ENCODE measurements at regions not wholly inside any gene's neighbourhood (a gene's known extent, or its start where the extent isn't known, plus 50 kb on each side); places are given as distances from the start of the nearest gene placed in this dataset.

DNA sequence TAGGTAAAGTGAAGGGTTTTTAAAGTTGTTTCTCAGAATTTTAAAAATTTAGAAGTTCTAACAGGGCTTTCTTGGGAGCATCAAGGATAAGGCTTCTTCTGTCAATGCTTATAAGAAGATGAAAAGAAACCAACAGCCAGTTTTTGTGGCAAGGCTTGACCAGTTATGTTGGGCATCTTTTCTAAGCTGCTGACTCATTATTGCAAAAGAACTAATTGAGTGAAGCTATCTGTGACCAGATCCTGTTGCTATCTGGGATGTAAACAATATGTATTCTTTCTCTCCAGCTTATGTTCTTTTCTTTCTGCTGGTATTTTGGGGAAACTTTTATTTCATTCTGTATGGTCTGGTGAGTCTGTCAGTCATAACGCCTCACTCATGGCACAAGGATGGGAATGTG lies 643.8 kb downstream of the HDGFL1 start:
- TF ChIP-seq, protein P1, sequence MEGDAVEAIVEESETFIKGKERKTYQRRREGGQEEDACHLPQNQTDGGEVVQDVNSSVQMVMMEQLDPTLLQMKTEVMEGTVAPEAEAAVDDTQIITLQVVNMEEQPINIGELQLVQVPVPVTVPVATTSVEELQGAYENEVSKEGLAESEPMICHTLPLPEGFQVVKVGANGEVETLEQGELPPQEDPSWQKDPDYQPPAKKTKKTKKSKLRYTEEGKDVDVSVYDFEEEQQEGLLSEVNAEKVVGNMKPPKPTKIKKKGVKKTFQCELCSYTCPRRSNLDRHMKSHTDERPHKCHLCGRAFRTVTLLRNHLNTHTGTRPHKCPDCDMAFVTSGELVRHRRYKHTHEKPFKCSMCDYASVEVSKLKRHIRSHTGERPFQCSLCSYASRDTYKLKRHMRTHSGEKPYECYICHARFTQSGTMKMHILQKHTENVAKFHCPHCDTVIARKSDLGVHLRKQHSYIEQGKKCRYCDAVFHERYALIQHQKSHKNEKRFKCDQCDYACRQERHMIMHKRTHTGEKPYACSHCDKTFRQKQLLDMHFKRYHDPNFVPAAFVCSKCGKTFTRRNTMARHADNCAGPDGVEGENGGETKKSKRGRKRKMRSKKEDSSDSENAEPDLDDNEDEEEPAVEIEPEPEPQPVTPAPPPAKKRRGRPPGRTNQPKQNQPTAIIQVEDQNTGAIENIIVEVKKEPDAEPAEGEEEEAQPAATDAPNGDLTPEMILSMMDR (IDR thresholded peaks at IDR 0.05; ENCODE audit: poor library complexity): no peak
- TF ChIP-seq EZH2 (IDR thresholded peaks at IDR 0.05; ENCODE audit: borderline replicate concordance): no peak
